Osteoblast (primary cell): ENCODE measurements at regions not wholly inside any gene's neighbourhood (a gene's known extent, or its start where the extent isn't known, plus 50 kb on each side); places are given as distances from the start of the nearest gene placed in this dataset.

Experiments used
- DNase-seq: peaks from one replicate; pipeline ENCODE4 v3.0.0; 2011; ENCODE audit warnings: low spot score, mixed read lengths; ENCODE audit not compliant: insufficient read length; ENCODE audit errors: missing footprints
- H2AFZ ChIP-seq: 2 replicates; pipeline ENCODE4 v1.6.0; 2011; ENCODE audit warnings: mild to moderate bottlenecking, low read length
- H3K27ac ChIP-seq: 2 replicates; pipeline ENCODE4 v1.5.1; 2011; ENCODE audit warnings: mild to moderate bottlenecking, low read depth, low read length, moderate library complexity
- H3K27me3 ChIP-seq: 2 replicates; pipeline ENCODE4 v1.6.0; 2012; ENCODE audit warnings: mild to moderate bottlenecking, control low read depth, inconsistent platforms, low read length, moderate library complexity; ENCODE audit not compliant: insufficient read depth
- H3K36me3 ChIP-seq: 2 replicates; pipeline ENCODE4 v1.5.1; 2011; ENCODE audit warnings: mild to moderate bottlenecking, low read length, control low read depth, moderate library complexity; ENCODE audit not compliant: insufficient read depth
- H3K4me1 ChIP-seq: 2 replicates; pipeline ENCODE4 v1.5.1; 2011; ENCODE audit warnings: mild to moderate bottlenecking, low read length, control low read depth, moderate library complexity; ENCODE audit not compliant: insufficient read depth
- H3K4me2 ChIP-seq: 2 replicates; pipeline ENCODE4 v1.6.0; 2011; ENCODE audit warnings: mild to moderate bottlenecking, low read length; ENCODE audit not compliant: insufficient read depth
- H3K4me3 ChIP-seq: fragments of 200-600 bp; sonication (generic); 3 replicates; pipeline ENCODE4 v1.5.1; 2012; ENCODE audit warnings: mild to moderate bottlenecking, low read length, inconsistent platforms; ENCODE audit not compliant: insufficient read depth
- H3K79me2 ChIP-seq: 2 replicates; pipeline ENCODE4 v1.6.0; 2012; ENCODE audit warnings: mild to moderate bottlenecking, low read length, control low read depth, inconsistent platforms; ENCODE audit not compliant: insufficient read depth
- H3K9me3 ChIP-seq: 2 replicates; pipeline ENCODE4 v1.5.1; 2011; ENCODE audit warnings: low read depth, low read length, control low read depth
- H4K20me1 ChIP-seq: 2 replicates; pipeline ENCODE4 v1.6.0; 2012; ENCODE audit warnings: mild to moderate bottlenecking, low read length, control low read depth; ENCODE audit not compliant: insufficient read depth
- TF ChIP-seq, protein P1 (sequence below): IDR thresholded peaks from 2 replicates; pipeline ENCODE4 v1.5.1; 2011; ENCODE audit warnings: mild to moderate bottlenecking, low read depth, low read length, moderate library complexity; ENCODE audit errors: extremely low read depth

DNA sequence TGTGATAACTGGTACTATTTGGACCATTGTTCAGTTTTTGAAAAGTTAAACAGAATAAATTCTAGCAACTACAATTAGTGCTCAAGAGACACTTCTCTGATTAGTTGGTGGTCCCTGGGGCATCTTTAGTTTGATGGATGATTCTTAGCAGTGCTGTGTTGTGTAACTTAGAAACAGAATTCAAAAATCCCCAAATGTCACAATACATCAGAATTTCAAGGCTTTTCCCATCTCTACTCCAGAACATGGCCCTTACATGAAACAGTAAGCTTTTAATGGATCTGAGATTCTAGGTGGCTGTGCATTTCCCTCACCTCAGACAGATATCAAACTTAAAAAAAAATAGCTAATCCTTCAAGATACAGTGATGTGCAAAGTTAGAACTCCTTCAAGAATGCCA, 104.4 kb upstream of the CXCL13 start:
- H3K27ac ChIP-seq, result no peak overlapping the region
- no peak for DNase-seq
- no peak overlapping the region for H3K4me2 ChIP-seq
- H3K4me3 ChIP-seq, result no peak overlapping the region
- H3K4me1 ChIP-seq, result no peaks in the 10 kb centered on the region
- TF ChIP-seq, protein P1, sequence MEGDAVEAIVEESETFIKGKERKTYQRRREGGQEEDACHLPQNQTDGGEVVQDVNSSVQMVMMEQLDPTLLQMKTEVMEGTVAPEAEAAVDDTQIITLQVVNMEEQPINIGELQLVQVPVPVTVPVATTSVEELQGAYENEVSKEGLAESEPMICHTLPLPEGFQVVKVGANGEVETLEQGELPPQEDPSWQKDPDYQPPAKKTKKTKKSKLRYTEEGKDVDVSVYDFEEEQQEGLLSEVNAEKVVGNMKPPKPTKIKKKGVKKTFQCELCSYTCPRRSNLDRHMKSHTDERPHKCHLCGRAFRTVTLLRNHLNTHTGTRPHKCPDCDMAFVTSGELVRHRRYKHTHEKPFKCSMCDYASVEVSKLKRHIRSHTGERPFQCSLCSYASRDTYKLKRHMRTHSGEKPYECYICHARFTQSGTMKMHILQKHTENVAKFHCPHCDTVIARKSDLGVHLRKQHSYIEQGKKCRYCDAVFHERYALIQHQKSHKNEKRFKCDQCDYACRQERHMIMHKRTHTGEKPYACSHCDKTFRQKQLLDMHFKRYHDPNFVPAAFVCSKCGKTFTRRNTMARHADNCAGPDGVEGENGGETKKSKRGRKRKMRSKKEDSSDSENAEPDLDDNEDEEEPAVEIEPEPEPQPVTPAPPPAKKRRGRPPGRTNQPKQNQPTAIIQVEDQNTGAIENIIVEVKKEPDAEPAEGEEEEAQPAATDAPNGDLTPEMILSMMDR, result no peak
- H3K79me2 ChIP-seq, result no peaks in the 10 kb centered on the region
- H3K36me3 ChIP-seq, result no peaks in the 10 kb centered on the region
- no peak overlapping the region for H2AFZ ChIP-seq
- H4K20me1 ChIP-seq, result no peaks in the 10 kb centered on the region
- H3K27me3 ChIP-seq, result no peaks in the 10 kb centered on the region
- no peaks in the 10 kb centered on the region for H3K9me3 ChIP-seq

DNA sequence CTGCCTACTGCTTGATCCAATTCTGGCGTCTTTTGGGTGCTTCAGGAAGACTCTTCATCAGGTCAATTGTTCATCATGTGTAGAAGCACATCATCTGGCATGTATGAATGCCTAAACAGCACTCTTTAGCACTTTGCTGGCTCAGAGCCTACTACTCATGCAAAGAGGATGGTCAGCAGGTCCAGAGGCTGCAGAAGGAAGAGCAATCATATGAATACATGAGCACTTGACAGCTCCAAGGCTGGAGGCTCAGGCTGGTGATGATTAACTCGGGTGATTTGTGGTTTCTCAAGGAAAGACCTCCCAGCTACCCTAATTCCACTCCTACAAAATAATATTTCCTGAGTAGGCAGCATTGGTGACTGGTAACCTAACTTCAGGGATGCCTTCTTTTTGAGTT, 103.8 kb upstream of the CXCL13 start:
- DNase-seq, result no peak
- H3K4me2 ChIP-seq, result no peak overlapping the region

DNA sequence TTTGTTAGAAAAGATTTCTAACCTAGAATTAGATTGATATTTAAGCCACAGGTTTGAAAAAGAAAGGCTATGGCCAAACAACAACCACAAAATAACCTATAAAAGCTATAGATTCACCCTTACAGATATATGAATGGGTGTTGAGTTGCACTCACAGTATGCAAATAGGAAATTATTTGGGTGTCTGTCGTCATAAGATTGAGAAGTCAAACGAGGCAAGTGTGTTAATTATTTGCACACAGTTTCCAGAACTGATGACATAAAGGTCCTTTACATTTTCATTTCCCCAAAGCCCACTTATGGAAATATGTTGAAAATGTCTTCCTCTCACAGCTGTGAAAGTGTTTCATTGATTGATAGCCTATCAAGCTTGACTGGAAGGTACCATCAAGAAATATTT, 101.2 kb upstream of the CXCL13 start:
- TF ChIP-seq, protein P1, result no peak
- no peak overlapping the region for H3K27ac ChIP-seq
- H3K9me3 ChIP-seq, result no peaks in the 10 kb centered on the region
- no peak overlapping the region for H3K4me3 ChIP-seq
- no peak overlapping the region for H3K4me2 ChIP-seq
- no peak for DNase-seq
- H3K4me1 ChIP-seq, result no peaks in the 10 kb centered on the region
- H3K36me3 ChIP-seq, result no peaks in the 10 kb centered on the region
- no peaks in the 10 kb centered on the region for H3K27me3 ChIP-seq
- no peak overlapping the region for H2AFZ ChIP-seq
- H3K79me2 ChIP-seq, result no peaks in the 10 kb centered on the region
- H4K20me1 ChIP-seq, result no peaks in the 10 kb centered on the region

More for the DNA sequence above, 103.8 kb upstream of the CXCL13 start:
- Histone ChIP-seq H3K4me3 (no peak overlapping the region), H3K9me3 (no peaks in the 10 kb centered on the region), H3K4me1 (no peaks in the 10 kb centered on the region), H3K79me2 (no peaks in the 10 kb centered on the region), H3K27ac (no peak overlapping the region), H3K27me3 (no peaks in the 10 kb centered on the region), H4K20me1 (no peaks in the 10 kb centered on the region), H3K36me3 (no peaks in the 10 kb centered on the region), H2AFZ (no peak overlapping the region)
- TF ChIP-seq, protein P1, result no peak

DNA sequence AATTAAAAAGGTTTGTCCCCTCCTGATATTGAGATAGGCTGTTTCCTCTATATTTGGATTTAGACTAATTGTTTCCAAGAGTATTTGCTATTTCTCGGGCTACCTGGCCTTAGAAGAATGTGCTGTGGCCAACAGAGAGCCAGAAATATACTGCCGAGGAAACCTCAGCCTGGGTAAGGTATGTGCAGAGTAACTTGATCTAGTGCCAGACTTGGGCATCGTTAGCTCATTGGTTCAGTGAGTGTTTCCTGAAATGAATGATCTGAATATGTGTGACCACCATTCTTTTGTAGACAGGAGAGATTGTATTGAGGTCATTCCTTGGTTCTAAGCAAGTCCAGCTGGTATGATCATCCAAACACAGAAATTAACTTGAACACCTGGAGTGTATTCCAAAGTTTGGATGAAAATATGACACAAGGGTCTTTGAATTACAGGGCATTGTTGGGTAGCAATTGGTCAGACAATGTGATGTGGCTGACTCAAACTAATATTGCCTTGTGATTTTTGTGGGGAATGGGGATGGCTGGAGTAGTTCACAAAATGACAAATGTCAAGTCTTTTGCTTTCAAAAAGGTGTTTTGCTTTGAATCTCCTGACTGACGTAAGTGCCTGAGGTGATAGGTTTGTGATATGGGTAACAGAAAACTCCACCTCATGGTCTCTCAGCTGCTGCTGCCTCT, 100.2 kb upstream of the CXCL13 start:
- Histone ChIP-seq H3K27ac (no peak overlapping the region), H3K79me2 (no peaks in the 10 kb centered on the region), H3K4me1 (no peaks in the 10 kb centered on the region), H3K4me3 (no peak overlapping the region), H3K9me3 (no peaks in the 10 kb centered on the region), H3K27me3 (no peaks in the 10 kb centered on the region), H2AFZ (no peak overlapping the region), H3K36me3 (no peaks in the 10 kb centered on the region), H4K20me1 (no peaks in the 10 kb centered on the region), H3K4me2 (no peak overlapping the region)
- no peak for DNase-seq
- TF ChIP-seq, protein P1, result no peak
